ENCODE measurements at regions not wholly inside any gene's neighbourhood (a gene's known extent, or its start where the extent isn't known, plus 50 kb on each side); places are given as distances from the start of the nearest gene placed in this dataset.
"Not testable (repeated sequence)": the region's sequence is repeated elsewhere in the genome, so short reads cannot be mapped to it uniquely, and the experiment has no call there.

- no peak for DNase-seq (ENCODE audit: low read depth)
Observed at GRCh38 chr1:47522935-47523834, 85.3 kb downstream of the FOXD2 start.

DNA sequence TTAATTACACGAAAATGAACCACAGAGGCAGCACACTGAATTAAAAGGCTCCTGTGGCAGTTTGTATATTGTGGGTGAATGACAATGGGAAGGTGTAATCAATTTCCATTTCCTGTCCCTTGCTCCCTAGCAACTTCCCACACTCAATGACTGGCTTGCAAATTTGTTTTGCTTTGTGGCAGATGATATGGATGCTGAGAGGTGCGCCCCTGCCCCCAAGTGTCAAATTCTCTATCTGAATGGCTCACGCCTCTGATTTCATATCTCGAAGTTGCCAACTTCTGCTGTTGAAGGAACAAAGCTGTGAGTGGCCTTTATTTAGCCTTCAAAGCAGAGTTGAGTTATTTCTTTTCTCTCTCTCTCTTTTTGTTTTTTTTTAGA, 86.0 kb downstream of the FOXD2 start:
- no peak for DNase-seq (ENCODE audit: low read depth)

DNA sequence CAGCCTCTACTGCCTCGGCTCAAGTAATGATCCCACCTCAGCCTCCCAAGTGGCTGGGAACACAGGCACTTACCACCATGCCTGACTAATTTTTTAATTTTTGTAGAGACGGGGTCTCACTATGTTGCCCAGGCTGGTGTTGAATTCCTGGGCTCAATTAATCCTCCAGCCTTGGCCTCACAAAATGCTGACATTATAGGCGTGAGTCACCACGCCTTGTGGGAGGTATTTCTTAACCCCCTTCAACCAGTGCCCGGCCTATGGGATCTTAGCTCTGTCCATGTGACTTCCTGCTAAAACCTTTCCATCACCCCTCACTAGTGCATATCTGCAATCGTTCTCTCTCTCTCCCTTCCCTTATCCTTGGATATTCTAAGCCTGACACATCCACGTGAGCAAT, 86.4 kb downstream of the FOXD2 start:
- DNase-seq (ENCODE audit: low read depth) = no peak

GRCh38 chr1:47527653-47528272, 89.9 kb downstream of the FOXD2 start:
- no peak for DNase-seq (ENCODE audit: low read depth)

GRCh38 chr1:47529520-47530098, 91.8 kb downstream of the FOXD2 start:
- no peak for DNase-seq (ENCODE audit: low read depth)

GRCh38 chr1:47532921-47533792, 95.3 kb downstream of the FOXD2 start:
- DNase-seq (ENCODE audit: low read depth) = no peak

DNA sequence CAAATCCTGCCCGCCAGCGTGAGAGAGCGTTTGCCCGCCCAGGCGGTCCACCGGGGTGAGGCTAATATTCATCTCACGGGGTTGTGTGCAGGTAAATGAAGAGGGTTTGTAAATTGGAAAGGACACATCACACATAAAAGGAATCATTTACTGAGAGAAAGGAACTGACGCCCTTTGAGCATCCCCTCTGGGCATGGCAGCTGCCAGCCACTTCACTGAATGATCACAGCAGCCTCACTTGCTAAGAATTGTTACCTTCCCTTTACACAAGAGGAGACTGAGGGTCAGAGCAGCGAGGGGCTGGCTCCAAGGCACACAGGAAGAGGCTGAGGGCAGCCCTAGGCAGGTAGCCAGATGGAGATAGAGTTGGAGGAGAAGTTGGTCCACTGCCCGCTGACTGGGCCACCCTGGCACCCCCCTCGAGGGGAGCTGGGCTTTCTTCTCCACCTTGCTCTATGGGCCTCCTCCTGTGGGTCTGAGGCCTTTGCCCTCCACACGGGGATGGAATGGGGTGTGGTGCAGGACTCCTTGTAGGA, 96.0 kb downstream of the FOXD2 start:
- no peak for DNase-seq (ENCODE audit: low read depth)

- no peak for DNase-seq (ENCODE audit: low read depth)
Observed at GRCh38 chr1:47534436-47534835, 96.6 kb downstream of the FOXD2 start.

DNA sequence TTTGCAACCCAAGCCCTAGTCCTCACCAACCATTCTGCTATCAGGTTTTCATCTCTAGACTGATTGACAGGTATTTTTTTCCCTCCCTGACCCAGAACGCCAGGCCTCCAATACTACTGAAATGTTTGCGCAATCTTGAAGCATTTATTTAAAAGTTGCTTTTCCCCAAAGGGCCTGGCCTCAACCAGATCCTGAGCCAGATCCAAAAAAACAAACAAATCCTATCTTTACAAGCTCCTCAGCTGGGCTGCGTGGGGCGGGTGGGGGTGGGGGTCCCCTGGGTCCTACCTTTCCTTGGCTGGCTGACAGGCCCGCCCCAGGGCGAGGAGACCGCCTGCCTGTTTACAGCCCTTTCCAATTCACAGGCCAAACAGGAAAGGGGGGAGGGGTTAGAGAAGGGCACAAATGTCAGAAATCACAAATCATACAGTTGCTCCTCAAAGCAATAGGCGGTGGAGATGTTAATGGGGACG, 98.8 kb downstream of the FOXD2 start:
- DNase-seq (ENCODE audit: low read depth) = no peak

DNA sequence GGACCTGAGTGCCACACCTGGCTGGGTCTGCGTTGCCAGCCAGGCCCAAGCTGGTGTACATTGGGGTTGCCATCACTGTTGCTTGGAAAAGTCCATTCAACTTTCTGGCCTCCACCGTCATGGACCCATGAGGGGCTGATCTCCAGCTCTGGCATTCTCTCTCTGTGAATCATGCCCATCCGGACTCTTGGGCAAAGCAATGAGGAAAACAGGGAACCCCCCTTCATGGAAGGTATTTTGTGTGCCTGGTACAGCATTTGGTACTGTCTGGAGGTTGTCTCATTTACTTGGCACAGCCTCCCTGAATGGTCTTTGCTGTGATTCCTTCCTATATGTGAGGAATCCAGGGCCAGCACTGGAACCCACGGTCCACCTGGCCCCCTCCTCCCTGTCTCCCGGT, 99.4 kb downstream of the FOXD2 start:
- no peak for DNase-seq (ENCODE audit: low read depth)

- no peak for DNase-seq (ENCODE audit: low read depth)
Observed at GRCh38 chr1:47537966-47538365, 100.1 kb downstream of the FOXD2 start.

DNA sequence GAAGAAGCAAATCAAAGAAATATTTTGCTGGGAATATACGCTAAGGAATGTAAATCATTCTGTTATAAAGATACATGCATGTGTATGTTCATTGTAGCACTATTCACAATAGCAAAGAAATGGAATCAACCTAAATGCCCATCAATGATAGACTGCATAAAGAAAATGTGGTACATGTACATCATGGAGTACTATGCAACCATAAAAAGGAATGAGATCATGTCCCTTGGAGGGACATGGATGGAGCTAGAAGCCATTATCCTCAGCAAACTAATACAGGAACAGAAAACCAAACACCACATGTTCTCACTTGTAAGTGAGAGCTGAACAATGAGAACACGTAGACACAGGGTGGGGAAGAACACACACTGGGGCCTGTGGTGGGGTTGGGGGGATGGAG, 100.7 kb downstream of the FOXD2 start:
- DNase-seq (ENCODE audit: low read depth) = not testable (repeated sequence)

DNA sequence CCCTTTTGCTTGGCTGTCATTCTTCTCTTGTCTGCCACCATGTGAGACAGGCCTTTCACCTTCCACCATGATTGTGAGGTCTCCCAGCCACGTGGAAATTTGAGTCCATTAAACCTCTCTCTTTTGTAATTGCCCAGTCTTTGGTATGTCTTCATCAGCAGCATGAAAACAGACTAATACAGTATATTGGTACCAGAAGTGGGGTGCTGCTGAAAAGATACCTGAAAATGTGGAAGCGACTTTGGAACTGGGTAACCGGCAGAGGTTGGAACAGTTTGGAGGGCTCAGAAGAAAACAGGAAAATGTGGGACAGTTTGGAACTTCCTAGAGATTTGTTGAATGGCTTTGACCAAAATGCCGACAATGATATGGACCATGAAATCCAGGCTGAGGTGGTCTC, 103.9 kb downstream of the FOXD2 start:
- DNase-seq (ENCODE audit: low read depth) = not testable (repeated sequence)

- DNase-seq (ENCODE audit: low read depth) = not testable (repeated sequence)
Observed at GRCh38 chr1:47543089-47543488, 105.2 kb downstream of the FOXD2 start.

DNA sequence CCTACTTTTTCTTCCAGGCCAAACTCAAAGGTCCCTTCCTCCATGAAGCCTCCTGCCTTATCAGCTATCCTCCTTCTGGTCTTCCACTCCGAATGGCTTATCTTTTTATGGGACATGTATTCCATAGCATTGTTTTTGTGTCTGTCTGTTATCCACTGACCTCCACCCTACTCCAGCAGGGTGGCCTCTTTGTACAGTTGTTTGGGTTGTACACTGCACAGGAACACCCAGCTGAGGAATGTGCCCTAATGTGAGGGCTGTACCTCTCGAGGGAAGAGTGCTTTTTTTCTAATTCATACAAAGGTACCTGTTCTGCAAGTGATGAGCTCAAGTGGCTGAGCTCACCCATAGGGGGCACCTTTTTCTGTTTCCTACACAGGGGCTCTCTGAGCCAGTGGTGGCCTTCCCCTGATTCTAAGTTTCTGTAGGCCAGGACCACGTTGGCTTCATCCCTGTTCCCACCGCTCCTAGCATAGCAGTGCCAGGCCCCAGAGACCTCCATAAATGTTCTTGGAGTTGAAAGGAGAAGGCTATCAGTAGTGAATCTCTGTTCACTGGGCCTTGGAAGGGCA, 108.2 kb downstream of the FOXD2 start:
- no peak for DNase-seq (ENCODE audit: low read depth)

- no peak for DNase-seq (ENCODE audit: low read depth)
Observed at GRCh38 chr1:47547753-47548573, 110.1 kb downstream of the FOXD2 start.

- no peak for DNase-seq (ENCODE audit: low read depth)
Observed at GRCh38 chr1:47548637-47549036, 110.8 kb downstream of the FOXD2 start.

DNA sequence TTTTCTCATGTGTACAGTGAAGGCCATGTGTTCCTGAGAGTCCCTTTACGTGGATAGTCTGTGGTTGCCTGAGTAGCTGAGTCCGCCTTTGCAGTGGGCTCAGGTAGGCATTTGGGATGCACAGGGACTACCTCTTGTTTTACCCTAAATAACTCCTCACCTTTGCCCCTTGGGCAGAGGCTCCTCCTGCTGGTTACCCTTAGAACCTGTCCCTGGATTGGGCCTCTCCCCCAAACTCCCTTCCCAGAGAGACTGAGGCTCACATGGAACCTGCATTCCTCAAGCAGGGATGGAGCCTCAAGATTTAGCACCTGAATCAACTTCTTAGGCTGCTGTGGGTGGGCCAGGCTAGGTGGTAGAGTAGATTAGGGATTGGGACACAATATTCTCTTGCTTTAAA, 111.7 kb downstream of the FOXD2 start:
- DNase-seq (ENCODE audit: low read depth) = no peak

GRCh38 chr1:47550929-47551328, 113.1 kb downstream of the FOXD2 start:
- no peak for DNase-seq (ENCODE audit: low read depth)

GRCh38 chr1:47551971-47552528, 114.2 kb downstream of the FOXD2 start:
- DNase-seq (ENCODE audit: low read depth) = no peak

All from activated gamma-delta T cell treated with anti-CD3 and anti-CD28 coated beads, Interleukin-2, amount 50 U/mL, for 16 hours (primary cell).